ENCODE measurements at regions not wholly inside any gene's neighbourhood (a gene's known extent, or its start where the extent isn't known, plus 50 kb on each side); places are given as distances from the start of the nearest gene placed in this dataset.

- TF ChIP-seq CTCF (IDR thresholded peaks at IDR 0.05) (no peak), POLR2A (IDR thresholded peaks at IDR 0.05) (no peak), POLR2AphosphoS5 (IDR thresholded peaks at IDR 0.05; ENCODE audit: insufficient read depth in 1 of 2, low read depth in 1 of 2) (no peak)
Measured at GRCh38 chr17:70564006-70564620, 394.8 kb downstream of the KCNJ2 start.

Data from vagina (tissue), 2 donors.